Astrocyte (in vitro differentiated cells and primary cell): ENCODE measurements at regions not wholly inside any gene's neighbourhood (a gene's known extent, or its start where the extent isn't known, plus 50 kb on each side); places are given as distances from the start of the nearest gene placed in this dataset.

Source experiments
- EZH2 ChIP-seq: IDR thresholded peaks from 2 replicates; pipeline ENCODE4 v1.6.1; 2012; ENCODE audit warnings: mild to moderate bottlenecking, low read length, inconsistent platforms; ENCODE audit not compliant: insufficient read depth
- TF ChIP-seq, protein P1 (sequence below): IDR thresholded peaks from 2 replicates; pipeline ENCODE4 v1.5.1; 2011; ENCODE audit warnings: low read depth, mild to moderate bottlenecking, inconsistent platforms, low read length, moderate library complexity; ENCODE audit not compliant: insufficient read depth

DNA sequence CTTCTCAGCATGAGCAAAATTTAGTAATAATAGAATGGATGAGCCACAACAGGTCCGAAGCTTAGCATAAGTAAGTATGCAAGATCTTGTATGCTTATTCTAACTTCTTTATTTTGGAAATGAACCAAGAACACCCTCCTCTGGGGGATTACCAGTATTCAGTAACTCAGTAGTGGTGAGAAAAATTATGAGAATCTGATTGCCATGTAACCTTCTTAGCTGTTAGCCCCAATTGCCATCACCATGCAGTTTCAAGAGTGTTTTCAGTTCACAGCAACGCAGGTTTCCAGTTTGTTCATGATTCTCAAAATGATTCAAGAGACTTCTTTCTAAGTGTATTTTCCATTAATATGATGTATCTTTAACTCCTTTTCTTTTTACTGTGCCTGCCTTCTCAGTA is 1507.6 kb upstream of the SEL1L start:
- TF ChIP-seq, protein P1, sequence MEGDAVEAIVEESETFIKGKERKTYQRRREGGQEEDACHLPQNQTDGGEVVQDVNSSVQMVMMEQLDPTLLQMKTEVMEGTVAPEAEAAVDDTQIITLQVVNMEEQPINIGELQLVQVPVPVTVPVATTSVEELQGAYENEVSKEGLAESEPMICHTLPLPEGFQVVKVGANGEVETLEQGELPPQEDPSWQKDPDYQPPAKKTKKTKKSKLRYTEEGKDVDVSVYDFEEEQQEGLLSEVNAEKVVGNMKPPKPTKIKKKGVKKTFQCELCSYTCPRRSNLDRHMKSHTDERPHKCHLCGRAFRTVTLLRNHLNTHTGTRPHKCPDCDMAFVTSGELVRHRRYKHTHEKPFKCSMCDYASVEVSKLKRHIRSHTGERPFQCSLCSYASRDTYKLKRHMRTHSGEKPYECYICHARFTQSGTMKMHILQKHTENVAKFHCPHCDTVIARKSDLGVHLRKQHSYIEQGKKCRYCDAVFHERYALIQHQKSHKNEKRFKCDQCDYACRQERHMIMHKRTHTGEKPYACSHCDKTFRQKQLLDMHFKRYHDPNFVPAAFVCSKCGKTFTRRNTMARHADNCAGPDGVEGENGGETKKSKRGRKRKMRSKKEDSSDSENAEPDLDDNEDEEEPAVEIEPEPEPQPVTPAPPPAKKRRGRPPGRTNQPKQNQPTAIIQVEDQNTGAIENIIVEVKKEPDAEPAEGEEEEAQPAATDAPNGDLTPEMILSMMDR = no peak
- TF ChIP-seq EZH2 = no peak
